GM19238 (cell line): ENCODE measurements at regions not wholly inside any gene's neighbourhood (a gene's known extent, or its start where the extent isn't known, plus 50 kb on each side); places are given as distances from the start of the nearest gene placed in this dataset.

Experiments used
- DNase-seq: peaks from one replicate; pipeline ENCODE4 v3.0.0; 2011; ENCODE audit warnings: low spot score; ENCODE audit not compliant: insufficient read length

DNA sequence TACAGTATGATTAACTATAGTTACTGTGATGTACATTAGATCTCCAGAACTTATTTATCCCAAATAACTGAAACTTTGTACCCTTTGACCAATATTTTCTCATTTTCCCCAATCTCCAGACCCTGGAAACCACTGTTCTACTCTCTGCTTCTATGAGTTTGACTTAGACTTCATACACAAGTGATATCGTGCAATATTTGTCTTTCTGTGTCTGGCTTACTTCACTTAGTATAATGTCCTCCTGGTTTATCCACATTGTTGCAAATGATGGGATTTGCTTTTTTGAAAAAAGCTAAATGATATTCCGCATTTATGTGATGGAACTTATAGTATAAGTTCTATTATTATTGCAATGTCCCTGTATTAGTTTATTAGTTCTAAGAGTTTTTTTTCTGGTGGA, 81.8 kb upstream of the SOD3 start:
- DNase-seq, result no peak

DNA sequence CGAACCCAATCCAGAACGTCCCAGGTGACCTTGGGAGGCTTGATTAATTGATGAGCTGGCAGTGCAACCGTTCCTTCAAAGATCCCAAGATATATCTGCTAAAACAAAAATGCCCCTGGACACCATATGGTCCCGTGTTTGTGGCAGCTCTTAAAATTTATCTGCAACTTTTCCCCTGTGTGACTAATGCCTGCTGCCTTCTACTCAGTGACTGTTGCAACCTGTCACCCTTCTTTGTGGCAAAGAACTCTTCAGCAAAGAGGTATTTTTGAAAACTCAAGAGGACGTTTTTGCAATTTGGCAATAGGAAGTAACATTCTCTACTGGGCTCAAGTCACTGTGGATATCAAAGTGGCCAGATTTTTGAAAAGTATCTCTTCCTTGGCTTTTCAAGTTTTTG, 75.8 kb upstream of the SOD3 start:
- no peak for DNase-seq

DNA sequence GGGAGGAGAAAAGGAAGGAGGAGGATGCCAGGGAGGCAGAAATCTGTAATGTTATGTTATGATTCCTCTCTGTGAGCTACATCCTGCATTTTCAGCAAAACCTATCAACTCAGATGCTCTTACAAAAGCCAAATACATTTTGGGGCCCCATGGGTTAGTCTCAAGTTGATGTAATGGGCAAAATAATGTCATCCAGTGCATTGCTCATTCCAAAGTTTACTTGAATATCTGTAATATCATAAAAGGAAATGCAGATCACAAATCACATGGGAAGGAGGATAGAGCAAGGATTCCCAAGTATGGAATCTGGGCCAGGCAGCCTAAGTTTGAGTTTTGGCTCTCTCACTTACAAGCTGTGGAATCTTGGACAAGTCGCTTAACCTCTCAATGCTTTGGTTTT, 74.9 kb upstream of the SOD3 start:
- no peak for DNase-seq

DNA sequence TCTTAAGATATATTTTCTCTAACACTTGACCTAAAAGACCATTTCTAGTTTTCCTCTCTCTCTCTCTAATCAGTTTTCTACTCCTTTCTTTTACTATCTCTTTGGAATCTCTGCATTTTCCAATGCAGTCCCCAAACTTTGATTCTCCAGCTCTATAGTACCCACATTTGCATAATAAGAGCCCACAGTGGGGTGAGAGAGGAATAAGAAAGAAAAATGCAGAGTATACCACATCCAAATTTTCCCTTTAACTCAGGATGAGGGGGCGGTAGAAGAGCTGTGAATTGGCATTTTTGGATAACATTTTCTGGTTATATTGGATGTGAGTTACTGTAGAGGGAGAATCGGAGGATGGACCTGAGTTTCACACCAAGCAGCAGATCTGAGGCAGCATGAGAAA, 74.4 kb upstream of the SOD3 start:
- DNase-seq, result no peak

DNA sequence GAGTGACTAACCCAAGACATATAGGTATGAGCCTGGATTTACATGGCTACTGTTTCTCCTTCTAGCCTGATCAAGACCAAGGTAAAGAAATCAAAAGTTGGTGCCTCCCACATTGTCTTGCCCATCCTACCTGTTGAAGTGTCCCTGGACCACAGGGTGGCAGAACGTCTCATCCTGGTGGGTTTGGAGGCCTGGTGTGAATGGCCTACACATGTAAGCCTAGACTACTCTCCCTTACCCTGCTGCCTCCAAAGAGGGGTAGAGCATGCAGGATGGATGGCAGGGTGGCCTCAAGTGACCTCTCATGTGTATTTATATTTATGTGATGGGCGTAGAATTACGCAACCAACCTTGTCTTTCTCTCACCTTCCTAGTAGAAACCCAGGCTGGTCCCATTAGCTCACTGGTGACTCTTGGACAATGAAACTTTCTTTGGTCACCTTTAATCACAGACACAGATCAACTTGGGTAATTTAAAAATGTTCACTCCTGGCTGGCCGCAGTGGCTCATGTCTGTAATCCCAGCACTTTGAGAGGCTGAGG, 73.3 kb upstream of the SOD3 start:
- DNase-seq, result no peak

DNA sequence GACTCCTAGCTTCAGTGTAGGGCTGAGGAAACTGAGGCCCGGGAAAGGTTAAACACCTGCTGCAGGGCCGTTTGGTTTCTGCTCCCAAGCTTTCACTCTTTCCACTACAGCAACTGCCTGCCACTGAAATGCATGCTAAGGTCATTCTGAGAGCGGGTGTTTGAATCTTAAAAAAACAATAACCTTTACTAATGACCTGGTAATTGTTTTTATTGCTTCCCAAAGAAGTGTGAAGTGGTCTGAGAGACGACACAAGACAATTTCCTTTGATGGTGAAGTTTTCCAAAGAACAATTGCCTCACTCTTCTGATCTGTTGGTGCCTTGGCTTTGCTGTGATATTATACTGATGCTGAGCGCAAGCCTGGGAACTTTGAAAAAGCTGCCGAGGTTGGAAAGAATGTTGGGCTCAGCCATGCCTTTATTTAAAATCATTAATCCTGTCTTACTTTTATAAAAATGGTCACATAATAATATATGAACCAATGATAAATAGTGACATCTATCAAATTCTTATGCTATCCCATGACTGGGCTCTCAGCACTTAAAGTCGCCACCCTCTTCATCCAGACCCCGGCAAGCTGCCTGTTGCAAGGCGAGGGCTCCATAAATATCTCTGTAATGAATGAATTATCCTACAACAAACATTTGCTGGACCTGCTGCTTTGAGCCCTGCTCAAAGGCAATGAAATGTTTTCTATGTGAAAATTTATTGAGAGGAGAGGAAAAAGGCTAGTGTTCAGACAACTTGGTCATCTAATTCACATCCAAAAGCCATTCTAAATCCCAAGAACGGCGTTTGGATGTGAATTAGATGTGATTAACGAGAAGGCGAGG, 67.8 kb upstream of the SOD3 start:
- DNase-seq, result no peak

DNA sequence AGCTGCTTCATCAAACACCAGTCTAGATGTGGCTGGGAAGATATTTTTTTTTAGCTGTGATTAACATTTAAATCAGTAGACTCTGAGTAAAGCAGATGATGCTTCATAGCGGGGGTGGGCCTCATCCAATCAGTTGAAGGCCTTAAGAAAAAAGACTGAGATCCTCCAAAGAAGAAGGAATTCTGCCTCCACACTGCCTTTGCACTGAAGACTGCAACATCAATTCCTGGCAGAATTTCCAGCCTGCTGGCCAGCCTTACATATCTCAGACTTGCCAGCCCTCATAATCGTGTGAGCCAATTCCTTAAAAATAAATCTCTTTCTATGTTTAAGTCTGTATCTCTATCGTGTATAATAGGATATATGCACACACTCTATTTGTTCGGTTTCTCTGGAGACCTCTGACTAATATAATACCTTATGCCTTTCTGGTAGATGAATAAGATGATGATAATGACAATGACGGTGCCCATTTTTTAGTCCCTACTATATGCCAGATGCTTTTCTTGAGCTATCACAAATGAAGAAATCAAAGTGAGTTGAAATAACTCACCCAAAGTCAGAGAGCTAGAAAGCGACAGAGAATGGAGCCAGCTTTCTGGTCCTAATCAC, 66.1 kb upstream of the SOD3 start:
- DNase-seq, result no peak

DNA sequence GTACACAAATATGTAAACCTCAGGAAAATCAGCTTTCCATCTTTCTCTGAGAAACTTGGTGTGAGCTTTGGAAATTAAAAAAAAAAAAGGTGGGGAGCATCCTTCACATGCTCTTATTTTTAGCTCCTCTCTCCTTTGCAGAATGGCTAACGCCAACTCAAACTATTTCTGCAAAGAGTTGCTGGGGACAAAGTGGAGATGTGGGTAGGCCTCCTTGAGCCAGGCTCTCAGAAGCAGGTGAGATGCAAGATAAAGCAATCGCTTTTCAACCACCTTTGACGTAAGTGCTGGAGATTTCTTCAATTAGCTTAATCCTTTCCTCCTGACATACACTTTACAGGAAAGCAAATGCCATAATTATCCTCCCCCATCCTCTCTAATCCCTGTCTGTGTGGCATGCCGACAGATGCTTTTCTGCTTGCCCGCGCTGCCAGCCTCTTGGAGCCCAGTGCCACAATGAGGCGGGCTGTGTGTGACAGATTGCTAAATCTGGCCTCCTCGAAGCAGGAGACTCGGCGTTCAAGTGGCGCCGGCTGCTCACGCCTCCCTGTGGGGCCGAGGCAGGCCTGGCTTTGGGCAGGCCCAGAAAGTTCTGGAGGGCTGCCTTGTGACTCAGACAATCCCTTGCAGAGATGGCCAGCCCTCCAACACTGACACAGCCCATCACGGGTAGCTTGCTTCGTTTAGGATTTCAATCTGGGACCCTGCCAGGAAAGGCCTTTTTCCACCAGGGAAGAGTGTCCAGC, 64.9 kb upstream of the SOD3 start:
- no peak for DNase-seq

DNA sequence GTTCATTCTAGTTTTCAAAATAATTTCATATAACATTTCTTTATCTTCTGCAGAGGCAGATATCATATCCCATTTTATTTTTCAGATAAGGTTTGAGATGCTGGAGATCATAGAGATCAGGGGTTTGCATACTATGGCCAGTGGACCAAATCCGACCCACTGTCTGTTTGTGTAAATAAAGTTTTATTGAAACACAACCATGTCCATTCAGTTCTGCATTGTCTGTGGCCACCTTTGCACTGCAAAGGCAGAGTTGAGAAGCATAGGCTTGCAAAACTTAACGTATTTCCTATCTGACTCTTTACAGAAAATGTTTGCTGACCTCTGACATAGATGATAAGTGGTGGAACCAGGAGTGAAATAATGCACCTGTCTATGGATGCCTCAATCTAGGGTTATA, 63.9 kb upstream of the SOD3 start:
- no peak for DNase-seq

DNA sequence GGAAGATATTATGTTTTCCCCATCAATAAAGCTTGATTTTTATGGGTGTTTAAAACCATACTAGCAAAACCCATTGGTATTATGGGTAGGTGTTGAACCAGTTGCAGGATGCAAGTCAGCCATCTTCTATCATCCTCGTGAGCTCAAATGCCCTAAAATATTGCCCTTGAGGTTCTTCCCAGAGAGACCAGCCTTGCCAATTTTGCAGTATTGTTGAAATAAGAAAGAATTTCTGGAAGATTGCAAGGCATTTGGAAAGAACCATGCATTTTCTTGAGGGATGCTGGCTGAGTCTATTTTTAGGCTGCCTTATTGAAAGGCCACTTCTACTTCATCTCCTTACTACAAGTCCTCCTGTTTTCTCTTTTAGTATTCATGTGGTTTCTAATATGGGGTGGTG, 60.9 kb upstream of the SOD3 start:
- no peak for DNase-seq

DNA sequence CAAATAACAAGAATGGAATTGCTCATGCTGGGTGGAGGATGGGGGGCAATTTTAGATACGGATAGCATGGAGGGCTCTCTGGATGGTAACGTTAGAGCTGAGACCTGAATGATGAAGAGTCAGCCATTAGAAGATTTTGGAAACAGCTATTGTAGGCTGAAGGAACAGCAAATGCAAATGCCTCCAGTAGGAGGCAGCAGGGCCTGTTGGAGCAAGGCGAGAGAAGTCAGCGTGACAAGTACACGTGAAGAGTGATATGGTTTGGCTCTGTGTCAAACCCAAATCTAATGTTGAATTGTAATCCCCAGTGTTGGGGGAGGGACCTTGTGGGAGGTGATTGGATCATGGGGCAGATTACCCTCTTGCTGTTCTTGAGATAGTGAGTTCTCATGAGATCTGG, 59.3 kb upstream of the SOD3 start:
- no peak for DNase-seq

DNA sequence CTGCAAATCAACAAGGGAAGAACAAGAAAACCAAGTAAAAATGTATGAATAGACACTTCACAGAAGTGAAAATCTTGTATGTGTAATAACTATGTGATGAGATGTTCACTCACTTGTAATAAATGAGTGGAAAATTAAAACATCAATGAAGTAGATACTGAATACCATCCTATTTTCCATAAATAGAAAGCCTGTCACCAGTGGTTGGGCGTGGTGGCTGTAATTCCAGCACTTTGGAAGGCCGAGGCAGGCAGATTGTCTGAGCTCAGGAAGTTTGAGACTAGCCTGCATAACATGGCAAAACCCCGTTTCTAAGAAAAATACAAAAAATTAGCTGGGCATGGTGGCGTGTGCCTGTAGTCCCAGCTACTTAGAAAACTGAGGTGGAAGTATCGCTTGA, 53.5 kb upstream of the SOD3 start:
- DNase-seq, result no peak

DNA sequence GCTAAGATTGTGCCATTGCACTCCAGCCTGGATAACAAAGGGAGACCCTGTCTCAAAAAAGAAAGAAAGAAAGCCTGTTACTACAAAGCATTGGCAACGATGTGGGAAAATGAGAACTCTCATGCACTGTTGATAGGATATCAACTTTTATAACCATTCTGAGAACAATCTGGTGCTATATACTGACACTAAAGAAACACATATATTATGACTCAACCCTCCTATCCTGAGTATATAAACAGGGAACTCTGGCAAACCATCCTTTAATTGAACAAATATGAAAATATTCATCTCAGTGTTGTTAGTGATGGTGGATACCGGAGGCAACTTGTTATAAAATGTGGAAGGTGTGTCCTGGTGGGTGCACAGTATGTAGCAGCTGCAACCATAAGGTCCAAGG, 53.0 kb upstream of the SOD3 start:
- DNase-seq, result no peak

DNA sequence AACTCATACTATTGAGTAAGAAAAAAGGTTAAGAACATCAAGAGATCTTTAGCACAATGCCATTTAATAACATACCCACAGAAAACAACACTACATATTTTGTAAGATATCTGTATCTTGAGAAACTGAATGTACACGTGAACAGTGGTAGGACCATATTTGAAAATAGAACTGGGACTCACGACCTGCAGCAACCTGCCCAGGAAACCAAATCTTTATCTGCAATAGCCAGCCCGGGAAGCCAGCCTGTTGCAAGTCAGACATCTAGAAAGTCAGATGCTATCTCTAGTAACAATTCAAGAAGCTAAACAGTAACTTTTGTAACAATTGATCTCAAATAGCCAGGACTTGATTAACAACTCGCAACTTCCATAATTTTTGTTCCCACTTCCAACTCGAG, 52.6 kb upstream of the SOD3 start:
- no peak for DNase-seq

DNA sequence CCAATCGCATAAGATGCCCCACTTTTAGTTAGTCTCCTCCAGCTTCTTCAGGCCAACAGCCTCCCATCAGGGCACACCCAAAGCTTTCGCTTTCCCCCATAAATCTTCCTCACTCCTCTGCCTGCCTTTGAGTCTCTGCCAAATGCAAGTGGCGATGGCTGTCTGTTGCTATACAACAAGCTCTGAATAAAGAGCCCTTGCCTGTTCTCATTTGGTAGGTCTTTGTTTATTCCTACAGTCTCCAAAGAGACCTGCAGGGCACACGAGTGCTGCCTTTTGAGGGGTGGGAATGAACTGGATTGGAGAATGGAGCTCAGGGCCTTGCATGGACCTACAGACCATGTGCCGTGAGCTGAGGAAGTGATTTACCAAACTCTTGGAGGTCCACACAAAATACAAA, 52.2 kb upstream of the SOD3 start:
- no peak for DNase-seq

DNA sequence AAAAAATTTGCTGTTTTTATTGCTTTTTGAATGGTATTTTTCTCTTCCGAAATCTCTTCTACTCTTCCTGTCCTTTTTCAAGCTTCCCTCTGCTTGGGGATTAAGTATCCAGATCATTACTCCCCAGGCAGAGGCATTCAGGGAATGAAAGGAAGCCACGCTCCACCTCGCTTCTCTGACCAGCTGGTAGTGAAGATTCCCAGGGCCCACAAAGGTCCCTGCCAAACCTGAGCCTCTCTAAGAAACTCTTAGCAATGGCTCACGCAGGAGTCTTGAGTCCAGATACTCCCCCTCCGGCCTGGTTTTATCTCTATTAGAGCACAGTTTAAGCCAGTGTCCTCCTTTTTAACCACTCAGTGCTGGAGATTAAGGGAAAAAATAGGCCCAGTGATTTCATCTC, 51.4 kb upstream of the SOD3 start:
- DNase-seq, result no peak

DNA sequence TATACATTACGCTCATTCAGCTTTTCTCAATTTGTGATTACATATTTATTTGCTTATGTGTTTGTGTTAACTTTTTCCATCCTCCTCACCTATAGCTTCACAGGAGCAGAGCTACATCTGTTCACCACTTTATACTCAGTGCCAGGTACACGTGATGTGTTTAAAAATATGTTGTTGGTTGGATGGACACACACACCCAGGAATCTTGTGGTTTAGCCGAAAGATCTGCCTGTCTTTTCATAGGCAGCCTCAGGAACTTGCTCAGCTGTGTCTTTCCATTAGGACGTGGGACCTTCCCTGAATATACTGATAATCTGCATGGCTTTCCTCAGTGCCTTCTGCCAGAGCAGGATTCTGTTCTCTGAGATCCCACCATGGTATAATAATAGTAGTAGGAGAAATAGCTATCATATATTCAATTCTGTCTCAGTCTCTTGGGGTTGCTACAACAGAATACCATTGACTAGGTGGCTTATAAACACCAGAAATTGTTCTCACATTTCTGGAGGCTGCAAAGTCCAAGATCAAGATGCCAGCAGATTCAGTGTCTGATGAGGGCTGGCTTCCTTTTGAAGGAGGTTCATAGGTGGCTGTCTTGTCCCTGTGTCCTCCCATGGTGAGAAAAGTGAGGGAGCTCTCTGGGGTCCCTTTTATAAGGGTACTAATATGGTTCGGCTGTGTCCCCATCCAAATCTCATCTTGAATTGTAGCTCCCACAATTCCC, 50.0 kb upstream of the SOD3 start:
- DNase-seq, result no peak
